PFSK-1 (cell line): ENCODE measurements at regions not wholly inside any gene's neighbourhood (a gene's known extent, or its start where the extent isn't known, plus 50 kb on each side); places are given as distances from the start of the nearest gene placed in this dataset.

Experiments
- FOXP2 ChIP-seq: optimal IDR thresholded peaks from 2 replicates; pipeline ENCODE3; 2011; ENCODE audit warnings: borderline replicate concordance, control low read depth, inconsistent platforms; ENCODE audit not compliant: insufficient read depth; ENCODE audit errors: extremely low read length, extremely low read depth
- POLR2AphosphoS5 ChIP-seq: IDR thresholded peaks from 2 replicates; pipeline ENCODE4 v1.6.1; 2012; ENCODE audit warnings: low read depth, mild to moderate bottlenecking, control low read depth, low read length, moderate library complexity
- SIN3A ChIP-seq: IDR thresholded peaks from 2 replicates; pipeline ENCODE4 v1.6.1; 2012; ENCODE audit warnings: mild to moderate bottlenecking, low read length, moderate library complexity, borderline replicate concordance; ENCODE audit not compliant: insufficient read depth
- TAF1 ChIP-seq: IDR thresholded peaks from 2 replicates; pipeline ENCODE4 v1.6.1; 2012; ENCODE audit warnings: low read length, control low read depth, borderline replicate concordance; ENCODE audit not compliant: insufficient read depth
- TF ChIP-seq, protein P1 (sequence below), 2 experiments: IDR thresholded peaks; 2 replicates each; pipeline versions ENCODE4 v1.6.1 to v1.8.0; 2011 to 2012; ENCODE audit warnings: low read depth in 2 of 2, low read length in 2 of 2, control low read depth in 1 of 2, inconsistent platforms in 1 of 2, mild to moderate bottlenecking in 1 of 2, moderate library complexity in 1 of 2; ENCODE audit not compliant: insufficient read depth in 1 of 2

DNA sequence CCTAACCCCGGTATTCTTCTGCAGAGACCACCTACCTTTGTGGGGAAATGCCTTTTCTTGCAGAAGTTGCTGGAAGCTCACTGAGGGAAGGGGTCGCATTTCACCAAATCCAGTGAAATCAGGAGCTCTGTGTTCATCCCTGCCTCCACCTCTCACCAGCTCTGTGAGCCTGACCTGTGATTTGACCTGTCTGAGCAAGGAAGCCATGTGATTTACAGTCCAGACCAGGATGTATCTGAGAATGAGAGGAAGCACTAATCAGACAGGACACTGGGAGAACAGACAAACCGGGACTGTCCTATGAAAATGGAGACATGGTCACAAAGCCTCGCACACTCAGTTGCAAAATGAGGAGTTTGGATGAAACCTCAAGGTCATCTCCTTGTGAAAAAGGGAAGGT lies 285.4 kb downstream of the BCL11A start:
- TF ChIP-seq, protein P1, sequence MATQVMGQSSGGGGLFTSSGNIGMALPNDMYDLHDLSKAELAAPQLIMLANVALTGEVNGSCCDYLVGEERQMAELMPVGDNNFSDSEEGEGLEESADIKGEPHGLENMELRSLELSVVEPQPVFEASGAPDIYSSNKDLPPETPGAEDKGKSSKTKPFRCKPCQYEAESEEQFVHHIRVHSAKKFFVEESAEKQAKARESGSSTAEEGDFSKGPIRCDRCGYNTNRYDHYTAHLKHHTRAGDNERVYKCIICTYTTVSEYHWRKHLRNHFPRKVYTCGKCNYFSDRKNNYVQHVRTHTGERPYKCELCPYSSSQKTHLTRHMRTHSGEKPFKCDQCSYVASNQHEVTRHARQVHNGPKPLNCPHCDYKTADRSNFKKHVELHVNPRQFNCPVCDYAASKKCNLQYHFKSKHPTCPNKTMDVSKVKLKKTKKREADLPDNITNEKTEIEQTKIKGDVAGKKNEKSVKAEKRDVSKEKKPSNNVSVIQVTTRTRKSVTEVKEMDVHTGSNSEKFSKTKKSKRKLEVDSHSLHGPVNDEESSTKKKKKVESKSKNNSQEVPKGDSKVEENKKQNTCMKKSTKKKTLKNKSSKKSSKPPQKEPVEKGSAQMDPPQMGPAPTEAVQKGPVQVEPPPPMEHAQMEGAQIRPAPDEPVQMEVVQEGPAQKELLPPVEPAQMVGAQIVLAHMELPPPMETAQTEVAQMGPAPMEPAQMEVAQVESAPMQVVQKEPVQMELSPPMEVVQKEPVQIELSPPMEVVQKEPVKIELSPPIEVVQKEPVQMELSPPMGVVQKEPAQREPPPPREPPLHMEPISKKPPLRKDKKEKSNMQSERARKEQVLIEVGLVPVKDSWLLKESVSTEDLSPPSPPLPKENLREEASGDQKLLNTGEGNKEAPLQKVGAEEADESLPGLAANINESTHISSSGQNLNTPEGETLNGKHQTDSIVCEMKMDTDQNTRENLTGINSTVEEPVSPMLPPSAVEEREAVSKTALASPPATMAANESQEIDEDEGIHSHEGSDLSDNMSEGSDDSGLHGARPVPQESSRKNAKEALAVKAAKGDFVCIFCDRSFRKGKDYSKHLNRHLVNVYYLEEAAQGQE (IDR thresholded peaks at IDR 0.05; ENCODE audit: insufficient read depth in 1 of 2, low read depth in 2 of 2, low read length in 2 of 2): no peak
- TF ChIP-seq POLR2AphosphoS5 (no peak), TAF1 (no peak), SIN3A (no peak), FOXP2 (no peak)
